ENCODE measurements at regions not wholly inside any gene's neighbourhood (a gene's known extent, or its start where the extent isn't known, plus 50 kb on each side); places are given as distances from the start of the nearest gene placed in this dataset.

GRCh38 chr21:8993943-8994639 is 1527.3 kb upstream of the TPTE start:
- Histone ChIP-seq H3K9me3 (ENCODE audit: control insufficient read depth in 4 of 4, low read length in 3 of 4) (peaks cover 0 to 13% (median 0%) of the 10 kb centered on the region in 4 donors), H3K36me3 (ENCODE audit: control insufficient read depth in 4 of 4, insufficient read depth in 3 of 4, low read depth in 1 of 4, low read length in 3 of 4) (no peaks in the 10 kb centered on the region), H3K27me3 (ENCODE audit: control insufficient read depth in 4 of 4, insufficient read depth in 4 of 4, low read length in 3 of 4) (peaks cover 5 to 8% (median 6%) of the 10 kb centered on the region in 4 donors), H3K9ac (ENCODE audit: low read depth in 1 of 2, low read length in 2 of 2) (no peak overlapping the region), H3K4me1 (ENCODE audit: control insufficient read depth in 4 of 4, insufficient read depth in 4 of 4, low read length in 3 of 4) (no peaks in the 10 kb centered on the region), H3K4me3 (ENCODE audit: low read depth in 1 of 3, low read length in 3 of 3) (no peak overlapping the region), H3K27ac (ENCODE audit: low read depth in 1 of 2, low read length in 2 of 2) (no peak overlapping the region)
- no peak for DNase-seq (ENCODE audit: low spot score)
- TF ChIP-seq FOXA1 (IDR thresholded peaks at IDR 0.05) = no peak
- no peak for TF ChIP-seq HNF4A (conservative IDR thresholded peaks at IDR 0.05)
- no peak for TF ChIP-seq ZBTB33 (IDR thresholded peaks at IDR 0.05)
- no peak for TF ChIP-seq SP1 (IDR thresholded peaks at IDR 0.05)
- no peak for TF ChIP-seq NR2F2 (IDR thresholded peaks at IDR 0.05)
- TF ChIP-seq FOXA2 (IDR thresholded peaks at IDR 0.05) = no peak
- TF ChIP-seq CTCF (IDR thresholded peaks at IDR 0.05; ENCODE audit: low read depth, low read length, missing input control) = no peak
- TF ChIP-seq YY1 (IDR thresholded peaks at IDR 0.05) = no peak
- TF ChIP-seq EGR1 (IDR thresholded peaks at IDR 0.05; ENCODE audit: low read depth in 2 of 2) = no peak
- TF ChIP-seq REST (IDR thresholded peaks at IDR 0.05) = no peak
- no peak for TF ChIP-seq RAD21 (IDR thresholded peaks at IDR 0.05)
- no peak for TF ChIP-seq HNF4G (IDR thresholded peaks at IDR 0.05)
- TF ChIP-seq ATF3 (IDR thresholded peaks at IDR 0.05) = no peak
- no peak for TF ChIP-seq JUND (IDR thresholded peaks at IDR 0.05)
- TF ChIP-seq TAF1 (conservative IDR thresholded peaks at IDR 0.05) = no peak
- TF ChIP-seq GABPA (IDR thresholded peaks at IDR 0.05 in 1 of 2, conservative IDR thresholded peaks at IDR 0.05 in 1 of 2) = no peak
- TF ChIP-seq RXRA (IDR thresholded peaks at IDR 0.05) = no peak
- WGBS = 44% methylated on average over 7 of the region's 7 CpGs
